Activated CD4-positive, alpha-beta T cell treated with anti-CD3 and anti-CD28 coated beads for 4 hours (primary cell): ENCODE measurements at regions not wholly inside any gene's neighbourhood (a gene's known extent, or its start where the extent isn't known, plus 50 kb on each side); places are given as distances from the start of the nearest gene placed in this dataset.

Experiments
- DNase-seq, 2 donors: peaks; one replicate each; pipeline ENCODE4 v3.0.0-alpha.2; 2020

GRCh38 chr9:70478963-70479641 is 64.6 kb upstream of the KLF9 start:
- no peak for DNase-seq

GRCh38 chr9:70477907-70478480 is 63.5 kb upstream of the KLF9 start:
- DNase-seq = no peak

GRCh38 chr9:70477146-70477745 is 62.8 kb upstream of the KLF9 start:
- DNase-seq = no peak

GRCh38 chr9:70475211-70475610 is 60.8 kb upstream of the KLF9 start:
- no peak for DNase-seq

DNA sequence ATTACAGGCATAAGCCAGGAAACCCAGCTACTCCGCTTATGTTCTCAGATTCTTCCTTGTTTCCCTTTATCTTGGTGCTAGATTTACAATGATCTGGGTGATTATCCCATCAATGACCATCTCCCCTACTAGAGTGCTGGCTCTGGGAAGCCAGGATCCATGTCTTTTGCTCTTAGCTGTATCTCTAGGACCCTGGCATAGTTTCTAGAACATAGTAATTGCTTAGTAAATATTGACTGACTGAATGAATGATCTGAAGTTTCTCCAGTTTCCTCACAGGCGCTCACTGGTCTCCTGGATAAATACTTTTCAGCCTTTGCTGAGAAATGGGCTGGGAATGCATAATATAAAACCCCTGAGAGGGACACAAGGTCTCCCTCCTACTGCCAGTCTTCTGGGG is 60.0 kb upstream of the KLF9 start:
- no peak for DNase-seq

GRCh38 chr9:70472268-70473249 is 58.1 kb upstream of the KLF9 start:
- no peak for DNase-seq

DNA sequence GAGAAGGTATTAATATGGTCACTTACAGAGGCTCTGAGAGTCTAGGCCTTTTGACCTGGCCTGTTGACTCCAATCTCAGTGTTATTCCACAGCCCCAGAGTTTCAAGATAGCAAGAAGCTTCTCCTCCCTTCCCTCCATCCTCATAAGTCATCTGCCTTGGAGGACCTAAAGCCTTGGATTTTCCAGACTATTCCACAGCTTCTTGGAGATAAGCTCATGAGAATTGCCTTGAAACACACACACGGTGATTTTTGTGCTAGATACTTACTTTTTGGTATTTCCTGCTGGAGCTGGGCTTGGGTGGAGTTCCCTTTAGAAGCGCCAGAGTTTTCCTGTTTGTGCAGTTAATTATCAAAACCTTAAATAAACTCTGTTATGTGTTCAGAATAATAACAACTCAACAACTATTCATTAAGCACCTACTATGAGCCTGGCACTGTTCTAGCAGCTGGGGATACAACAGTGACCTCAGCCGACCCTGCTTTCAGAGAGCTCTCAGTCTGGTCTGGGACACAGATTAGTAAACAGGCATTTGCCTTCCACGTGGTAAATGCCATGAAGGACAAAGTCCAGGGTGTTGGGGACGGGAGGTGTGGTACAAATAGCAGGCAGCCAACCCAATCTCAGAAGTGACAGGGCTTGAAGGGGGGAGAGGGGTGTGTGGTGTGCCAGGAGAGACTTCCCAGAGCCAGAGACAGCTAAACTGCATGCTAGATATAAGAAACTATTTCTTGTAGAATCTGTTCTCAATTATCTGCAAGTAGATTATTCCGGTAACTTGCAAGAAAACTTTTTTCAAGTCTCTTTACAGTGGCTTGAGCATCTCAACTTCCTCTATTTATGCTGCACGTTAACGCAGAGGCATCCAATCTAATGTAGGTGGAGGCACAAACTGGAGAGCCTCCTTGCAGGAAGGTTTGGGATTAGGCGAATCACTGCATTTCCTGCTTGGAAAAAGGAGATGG is 55.9 kb upstream of the KLF9 start:
- no peak for DNase-seq

- DNase-seq = no peak
Observed at GRCh38 chr9:70468291-70468690, 53.8 kb upstream of the KLF9 start.

DNA sequence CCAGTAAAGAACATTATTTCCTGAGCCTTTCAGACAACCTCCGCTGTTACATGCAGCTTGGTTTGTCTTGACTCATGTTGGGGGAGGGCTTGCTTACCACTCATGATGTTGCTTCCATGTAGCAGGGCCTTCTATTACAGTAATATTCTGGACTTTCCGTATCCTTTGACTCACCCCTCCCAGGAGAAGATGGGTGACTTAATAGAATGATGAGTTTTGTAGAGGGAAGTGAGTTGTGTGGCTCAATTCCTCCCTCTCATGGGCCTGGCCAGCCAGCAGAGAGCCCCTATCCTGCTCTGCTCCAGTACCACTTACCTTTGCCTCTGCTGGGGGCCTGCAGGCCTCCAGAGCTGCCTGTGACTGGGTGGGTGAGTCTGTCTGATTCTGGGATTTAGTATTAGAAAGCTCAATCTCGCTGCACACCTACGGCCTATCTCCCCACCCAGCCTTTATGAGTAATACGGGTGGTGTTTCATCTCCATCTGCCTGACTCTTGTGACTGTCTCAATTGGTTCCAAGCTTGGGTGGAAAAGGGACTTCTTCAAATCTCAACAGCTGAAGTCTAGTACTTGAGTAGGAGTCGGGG is 52.6 kb upstream of the KLF9 start:
- DNase-seq = peak; percentile 20 to 30

DNA sequence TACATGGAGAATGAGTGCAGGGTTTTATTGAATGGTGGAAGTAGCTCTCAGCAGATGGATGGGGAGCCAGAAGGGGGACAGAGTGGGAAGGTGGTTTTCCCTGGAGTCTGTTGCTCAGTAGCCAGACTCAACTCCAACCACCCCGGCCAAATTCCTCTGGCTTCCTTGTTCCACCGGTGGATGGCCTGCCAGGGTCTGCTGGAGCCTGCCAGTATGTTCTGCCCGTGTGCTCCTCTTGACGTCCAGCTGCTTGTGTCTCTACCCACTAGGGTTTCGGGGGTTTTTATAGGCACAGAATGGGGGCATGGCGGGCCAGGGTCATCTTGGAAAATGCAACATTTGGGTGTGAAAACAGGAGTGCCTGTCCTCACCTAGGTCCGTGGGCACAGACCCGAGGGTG is 51.4 kb upstream of the KLF9 start:
- no peak for DNase-seq

DNA sequence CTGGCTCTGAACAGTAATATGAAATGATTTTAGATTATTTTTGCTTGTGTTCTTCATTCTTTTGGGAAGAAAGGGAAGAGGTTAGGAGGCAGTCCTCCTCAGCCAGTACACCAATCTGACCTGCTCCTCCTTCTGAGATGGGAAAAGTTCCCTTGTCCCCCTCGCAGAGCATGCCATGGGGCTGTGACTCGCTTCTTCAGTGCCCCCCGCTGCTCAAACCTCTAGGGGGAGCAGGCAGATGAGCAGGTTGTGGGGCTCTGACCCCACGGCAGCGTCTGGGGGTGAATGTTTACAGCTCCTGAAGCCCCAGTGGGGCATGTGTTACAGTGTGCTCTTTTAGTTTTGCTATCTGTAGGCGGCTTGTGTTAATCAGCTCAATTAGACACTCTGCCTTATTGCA is 50.9 kb upstream of the KLF9 start:
- DNase-seq = no peak
